K562 (cell line): ENCODE measurements at regions not wholly inside any gene's neighbourhood (a gene's known extent, or its start where the extent isn't known, plus 50 kb on each side); places are given as distances from the start of the nearest gene placed in this dataset.

Experiments used
- ATAC-seq: fragments of 200-7000 bp; cut with Tn5 transposase; 3 replicates; pipeline ENCODE4 v1.9.1; 2020; ENCODE audit warnings: moderate library complexity
- BruUV-seq: library from RNA; stranded (reverse); fragments of 400-500 nt; replicated peaks from 2 replicates; lab custom pipeline; 2021; lab: Mats Ljungman, UMichigan
- CTCF ChIA-PET: fragments of 300-600 bp; formaldehyde crosslinking; extraction: SDS; loops from one replicate; lab custom pipeline; 2021; ENCODE audit warnings: low intra/inter-chr PET ratio; lab: Yijun Ruan, JAX
- POLR2A ChIA-PET: fragments of 300-600, 350-650 bp; sonication (Branson Sonifier 250); formaldehyde crosslinking; extraction: SDS; loops from one replicate; lab custom pipeline; 2021; ENCODE audit warnings: antibody characterized with exemption, inconsistent platforms; lab: Yijun Ruan, JAX
- DNase-seq, 4 experiments: peaks; one replicate each; pipeline versions ENCODE4 v3.0.0 to v3.0.0-alpha.2; 2011 to 2018; ENCODE audit warnings: low spot score in 3 of 4, mixed read lengths in 3 of 4; ENCODE audit errors: extremely low read depth in 1 of 4
- FAIRE-seq: peaks from 2 replicates; lab custom pipeline; 2011; peaks lifted over from hg19 to GRCh38; lab: Jason Lieb, UNC
- H2AFZ ChIP-seq: 2 replicates; pipeline ENCODE4 v1.6.0; 2011; ENCODE audit warnings: low read depth, low read length, control low read depth, inconsistent platforms
- H3K27ac ChIP-seq: fragments of 200-600 bp; 3 replicates; pipeline ENCODE4 v1.8.0; 2011; ENCODE audit warnings: low read depth, mild to moderate bottlenecking, control low read depth, inconsistent platforms, low read length, moderate library complexity, mixed read lengths; ENCODE audit errors: extremely low read depth
- H3K27me3 ChIP-seq, 2 experiments: fragments of 300-600 bp in 1 of 2; 2 replicates in 1 of 2; 3 replicates in 1 of 2; pipeline versions ENCODE4 v1.6.0 to v1.8.0; 2011; ENCODE audit warnings: inconsistent platforms in 2 of 2, low read length in 2 of 2, mild to moderate bottlenecking in 1 of 2, mixed read lengths in 1 of 2, moderate library complexity in 1 of 2; ENCODE audit not compliant: control insufficient read depth in 2 of 2, insufficient read depth in 2 of 2
- H3K36me3 ChIP-seq: fragments of 300-600 bp; 3 replicates; pipeline ENCODE4 v1.8.0; 2011; ENCODE audit warnings: mild to moderate bottlenecking, low read length, inconsistent platforms; ENCODE audit not compliant: control insufficient read depth, insufficient read depth
- H3K4me1 ChIP-seq, 2 experiments: fragments of 200-600 bp in 1 of 2; replicated peaks in 1 of 2; 2 replicates in 1 of 2; 3 replicates in 1 of 2; pipeline versions ENCODE4 v1.5.1 to v1.8.0; 2011; ENCODE audit warnings: inconsistent platforms in 2 of 2, low read length in 2 of 2, mild to moderate bottlenecking in 1 of 2, mixed read lengths in 1 of 2, moderate library complexity in 1 of 2; ENCODE audit not compliant: control insufficient read depth in 2 of 2, insufficient read depth in 2 of 2
- H3K4me2 ChIP-seq: 2 replicates; pipeline ENCODE4 v1.6.1; 2011; ENCODE audit warnings: low read length, control low read depth, inconsistent platforms, mixed read lengths; ENCODE audit not compliant: insufficient read depth
- H3K4me3 ChIP-seq: fragments of 200-600 bp; sonication (generic), shearing (Covaris generic); 2 replicates; pipeline ENCODE4 v1.5.1; 2016; ENCODE audit warnings: control low read depth, inconsistent platforms
- H3K79me2 ChIP-seq: fragments of 200-600 bp; 3 replicates; pipeline ENCODE4 v1.8.0; 2011; ENCODE audit warnings: low read length, inconsistent platforms; ENCODE audit not compliant: control insufficient read depth, insufficient read depth
- H3K9ac ChIP-seq, 2 experiments: 2 replicates each; pipeline versions ENCODE4 v1.6.0 to v1.6.1; 2011; ENCODE audit warnings: low read depth in 2 of 2, low read length in 2 of 2, control low read depth in 1 of 2, inconsistent platforms in 1 of 2, mild to moderate bottlenecking in 1 of 2, mixed read lengths in 1 of 2; ENCODE audit not compliant: insufficient read depth in 1 of 2
- H3K9me1 ChIP-seq: one replicate; pipeline ENCODE4 v1.6.0; 2011; ENCODE audit warnings: inconsistent platforms, mild to moderate bottlenecking, low read length, moderate library complexity; ENCODE audit not compliant: control insufficient read depth, insufficient read depth
- H3K9me3 ChIP-seq: replicated peaks from 2 replicates; pipeline ENCODE4 v1.5.1; 2011; ENCODE audit warnings: low read depth, low read length, inconsistent platforms; ENCODE audit not compliant: control insufficient read depth, insufficient read depth
- H4K20me1 ChIP-seq: replicated peaks from 2 replicates; pipeline ENCODE4 v1.6.1; 2011; ENCODE audit warnings: low read length, inconsistent platforms, mixed read lengths; ENCODE audit not compliant: control insufficient read depth, insufficient read depth
- PHB2 ChIP-seq: fragments of 450-650 bp; IDR thresholded peaks from 2 replicates; pipeline ENCODE4 v1.6.1; 2017; ENCODE audit warnings: low read depth
- SIRT6 ChIP-seq: IDR thresholded peaks from one replicate; pipeline ENCODE4 v1.6.1; 2012; ENCODE audit warnings: low read depth, mild to moderate bottlenecking, control low read depth, inconsistent platforms, low read length, moderate library complexity
- ZNF197 ChIP-seq: fragments of 200-800 bp; sonication (Bioruptor generic); IDR thresholded peaks from 2 replicates; pipeline ENCODE4 v1.6.1; 2016; ENCODE audit warnings: low read depth, missing genetic modification characterization, missing compliant biosample characterization
- ZNF224 ChIP-seq: sonication (generic); formaldehyde crosslinking; IDR thresholded peaks from 2 replicates; pipeline ENCODE4 v1.8.0; 2022; ENCODE audit warnings: mild to moderate bottlenecking, missing genetic modification reagents
- ZNF3 ChIP-seq: fragments of 250-450 bp; sonication (Bioruptor Pico); IDR thresholded peaks from 2 replicates; pipeline ENCODE4 v1.5.0; 2021; ENCODE audit warnings: mild to moderate bottlenecking, moderate library complexity
- WGBS: fragments of 100-300 bp; shearing (Covaris generic); methylation state at CpG from one replicate; pipeline ENCODE4 v1.1.6; 2016; ENCODE audit warnings: low coverage, mixed read lengths; ENCODE audit not compliant: insufficient coverage; ENCODE audit errors: missing lambda C conversion rate; 5-methylcytosine and 5-hydroxymethylcytosine counted together
- in situ Hi-C: fragments of 300-500 bp; cut with MboI; formaldehyde crosslinking; loops from 4 replicates; pipeline ENCODE4 v1.15.0; 2018; ENCODE audit warnings: inconsistent platforms, mixed read lengths
- intact Hi-C: fragments of 100-400 bp; cut with micrococcal nuclease; formaldehyde crosslinking; loops from 2 replicates; pipeline ENCODE4 v1.14.2; 2022
- TF ChIP-seq, protein P1 (sequence below): fragments of 250-450 bp; sonication (Bioruptor Pico); IDR thresholded peaks from 2 replicates; pipeline ENCODE4 v1.9.0; 2021; ENCODE audit warnings: mild to moderate bottlenecking
- TF ChIP-seq, protein P2 (sequence below): IDR thresholded peaks from 3 replicates; pipeline ENCODE4 v1.6.1; 2011; ENCODE audit warnings: borderline replicate concordance, mild to moderate bottlenecking, moderate library complexity; ENCODE audit not compliant: insufficient read length; ENCODE audit errors: extremely low read depth
- TF ChIP-seq, protein P3 (sequence below): fragments of 450-650 bp; formaldehyde crosslinking; IDR thresholded peaks from 2 replicates; pipeline ENCODE4 v1.4.0; 2020; ENCODE audit warnings: mild to moderate bottlenecking
- TF ChIP-seq, protein P4 (sequence below), 2 experiments: fragments of 450-650 bp; IDR thresholded peaks; 2 replicates each; pipeline ENCODE4 v1.6.1; 2016; ENCODE audit warnings: mild to moderate bottlenecking in 2 of 2, borderline replicate concordance in 1 of 2, low read depth in 1 of 2, moderate library complexity in 1 of 2

DNA sequence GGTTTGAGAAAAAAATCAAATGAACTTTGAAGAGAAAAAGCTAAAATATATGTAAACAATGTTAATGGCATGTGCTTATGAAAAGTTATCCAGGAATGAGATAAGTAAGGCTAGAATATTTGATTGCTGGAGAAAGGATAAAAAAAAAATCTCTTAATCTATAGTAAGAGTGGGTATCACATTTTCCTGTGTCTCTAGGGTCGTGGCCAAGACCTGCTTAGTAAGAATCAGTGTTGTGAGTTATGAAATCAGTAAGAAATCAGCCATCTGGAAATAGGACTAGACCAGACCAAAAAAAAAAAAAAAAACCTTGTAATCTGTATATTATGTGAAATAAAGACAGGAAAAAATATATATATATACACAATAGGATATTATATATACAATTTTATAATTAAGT is 1153.9 kb downstream of the CDH11 start:
- no peak overlapping the region for H3K4me2 ChIP-seq
- H3K4me1 ChIP-seq = no peaks in the 10 kb centered on the region
- ATAC-seq (no peak), FAIRE-seq (no peak), DNase-seq (no peak)
- in situ Hi-C loops = no loop called here
- no peaks in the 10 kb centered on the region for H3K9me3 ChIP-seq
- intact Hi-C loops = no loop called here
- H3K79me2 ChIP-seq = no peaks in the 10 kb centered on the region
- no peak overlapping the region for H2AFZ ChIP-seq
- no peaks in the 10 kb centered on the region for H3K27me3 ChIP-seq
- H4K20me1 ChIP-seq = no peaks in the 10 kb centered on the region
- ChIA-PET CTCF (no interaction called here), POLR2A (no interaction called here)
- no peaks in the 10 kb centered on the region for H3K9me1 ChIP-seq
- H3K27ac ChIP-seq = no peak overlapping the region
- 0% methylated on average over 1 of the region's 1 CpG for WGBS
- H3K4me3 ChIP-seq = no peak overlapping the region
- H3K9ac ChIP-seq = no peak overlapping the region
- no peaks in the 10 kb centered on the region for H3K36me3 ChIP-seq
- no TSS peak for BruUV-seq
- TF ChIP-seq, protein P1, sequence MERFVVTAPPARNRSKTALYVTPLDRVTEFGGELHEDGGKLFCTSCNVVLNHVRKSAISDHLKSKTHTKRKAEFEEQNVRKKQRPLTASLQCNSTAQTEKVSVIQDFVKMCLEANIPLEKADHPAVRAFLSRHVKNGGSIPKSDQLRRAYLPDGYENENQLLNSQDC = no peak
- no peak for TF ChIP-seq ZNF197 (CRISPR knock-in tag)
- TF ChIP-seq, protein P2, sequence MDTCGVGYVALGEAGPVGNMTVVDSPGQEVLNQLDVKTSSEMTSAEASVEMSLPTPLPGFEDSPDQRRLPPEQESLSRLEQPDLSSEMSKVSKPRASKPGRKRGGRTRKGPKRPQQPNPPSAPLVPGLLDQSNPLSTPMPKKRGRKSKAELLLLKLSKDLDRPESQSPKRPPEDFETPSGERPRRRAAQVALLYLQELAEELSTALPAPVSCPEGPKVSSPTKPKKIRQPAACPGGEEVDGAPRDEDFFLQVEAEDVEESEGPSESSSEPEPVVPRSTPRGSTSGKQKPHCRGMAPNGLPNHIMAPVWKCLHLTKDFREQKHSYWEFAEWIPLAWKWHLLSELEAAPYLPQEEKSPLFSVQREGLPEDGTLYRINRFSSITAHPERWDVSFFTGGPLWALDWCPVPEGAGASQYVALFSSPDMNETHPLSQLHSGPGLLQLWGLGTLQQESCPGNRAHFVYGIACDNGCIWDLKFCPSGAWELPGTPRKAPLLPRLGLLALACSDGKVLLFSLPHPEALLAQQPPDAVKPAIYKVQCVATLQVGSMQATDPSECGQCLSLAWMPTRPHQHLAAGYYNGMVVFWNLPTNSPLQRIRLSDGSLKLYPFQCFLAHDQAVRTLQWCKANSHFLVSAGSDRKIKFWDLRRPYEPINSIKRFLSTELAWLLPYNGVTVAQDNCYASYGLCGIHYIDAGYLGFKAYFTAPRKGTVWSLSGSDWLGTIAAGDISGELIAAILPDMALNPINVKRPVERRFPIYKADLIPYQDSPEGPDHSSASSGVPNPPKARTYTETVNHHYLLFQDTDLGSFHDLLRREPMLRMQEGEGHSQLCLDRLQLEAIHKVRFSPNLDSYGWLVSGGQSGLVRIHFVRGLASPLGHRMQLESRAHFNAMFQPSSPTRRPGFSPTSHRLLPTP = no peak
- no peak for TF ChIP-seq ZNF224 (CRISPR knock-in tag)
- no peak for TF ChIP-seq SIRT6
- TF ChIP-seq, protein P3, sequence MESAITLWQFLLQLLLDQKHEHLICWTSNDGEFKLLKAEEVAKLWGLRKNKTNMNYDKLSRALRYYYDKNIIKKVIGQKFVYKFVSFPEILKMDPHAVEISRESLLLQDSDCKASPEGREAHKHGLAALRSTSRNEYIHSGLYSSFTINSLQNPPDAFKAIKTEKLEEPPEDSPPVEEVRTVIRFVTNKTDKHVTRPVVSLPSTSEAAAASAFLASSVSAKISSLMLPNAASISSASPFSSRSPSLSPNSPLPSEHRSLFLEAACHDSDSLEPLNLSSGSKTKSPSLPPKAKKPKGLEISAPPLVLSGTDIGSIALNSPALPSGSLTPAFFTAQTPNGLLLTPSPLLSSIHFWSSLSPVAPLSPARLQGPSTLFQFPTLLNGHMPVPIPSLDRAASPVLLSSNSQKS = no peak
- no peak for TF ChIP-seq PHB2
- TF ChIP-seq ZNF3 (CRISPR knock-in tag) = no peak
- TF ChIP-seq, protein P4, sequence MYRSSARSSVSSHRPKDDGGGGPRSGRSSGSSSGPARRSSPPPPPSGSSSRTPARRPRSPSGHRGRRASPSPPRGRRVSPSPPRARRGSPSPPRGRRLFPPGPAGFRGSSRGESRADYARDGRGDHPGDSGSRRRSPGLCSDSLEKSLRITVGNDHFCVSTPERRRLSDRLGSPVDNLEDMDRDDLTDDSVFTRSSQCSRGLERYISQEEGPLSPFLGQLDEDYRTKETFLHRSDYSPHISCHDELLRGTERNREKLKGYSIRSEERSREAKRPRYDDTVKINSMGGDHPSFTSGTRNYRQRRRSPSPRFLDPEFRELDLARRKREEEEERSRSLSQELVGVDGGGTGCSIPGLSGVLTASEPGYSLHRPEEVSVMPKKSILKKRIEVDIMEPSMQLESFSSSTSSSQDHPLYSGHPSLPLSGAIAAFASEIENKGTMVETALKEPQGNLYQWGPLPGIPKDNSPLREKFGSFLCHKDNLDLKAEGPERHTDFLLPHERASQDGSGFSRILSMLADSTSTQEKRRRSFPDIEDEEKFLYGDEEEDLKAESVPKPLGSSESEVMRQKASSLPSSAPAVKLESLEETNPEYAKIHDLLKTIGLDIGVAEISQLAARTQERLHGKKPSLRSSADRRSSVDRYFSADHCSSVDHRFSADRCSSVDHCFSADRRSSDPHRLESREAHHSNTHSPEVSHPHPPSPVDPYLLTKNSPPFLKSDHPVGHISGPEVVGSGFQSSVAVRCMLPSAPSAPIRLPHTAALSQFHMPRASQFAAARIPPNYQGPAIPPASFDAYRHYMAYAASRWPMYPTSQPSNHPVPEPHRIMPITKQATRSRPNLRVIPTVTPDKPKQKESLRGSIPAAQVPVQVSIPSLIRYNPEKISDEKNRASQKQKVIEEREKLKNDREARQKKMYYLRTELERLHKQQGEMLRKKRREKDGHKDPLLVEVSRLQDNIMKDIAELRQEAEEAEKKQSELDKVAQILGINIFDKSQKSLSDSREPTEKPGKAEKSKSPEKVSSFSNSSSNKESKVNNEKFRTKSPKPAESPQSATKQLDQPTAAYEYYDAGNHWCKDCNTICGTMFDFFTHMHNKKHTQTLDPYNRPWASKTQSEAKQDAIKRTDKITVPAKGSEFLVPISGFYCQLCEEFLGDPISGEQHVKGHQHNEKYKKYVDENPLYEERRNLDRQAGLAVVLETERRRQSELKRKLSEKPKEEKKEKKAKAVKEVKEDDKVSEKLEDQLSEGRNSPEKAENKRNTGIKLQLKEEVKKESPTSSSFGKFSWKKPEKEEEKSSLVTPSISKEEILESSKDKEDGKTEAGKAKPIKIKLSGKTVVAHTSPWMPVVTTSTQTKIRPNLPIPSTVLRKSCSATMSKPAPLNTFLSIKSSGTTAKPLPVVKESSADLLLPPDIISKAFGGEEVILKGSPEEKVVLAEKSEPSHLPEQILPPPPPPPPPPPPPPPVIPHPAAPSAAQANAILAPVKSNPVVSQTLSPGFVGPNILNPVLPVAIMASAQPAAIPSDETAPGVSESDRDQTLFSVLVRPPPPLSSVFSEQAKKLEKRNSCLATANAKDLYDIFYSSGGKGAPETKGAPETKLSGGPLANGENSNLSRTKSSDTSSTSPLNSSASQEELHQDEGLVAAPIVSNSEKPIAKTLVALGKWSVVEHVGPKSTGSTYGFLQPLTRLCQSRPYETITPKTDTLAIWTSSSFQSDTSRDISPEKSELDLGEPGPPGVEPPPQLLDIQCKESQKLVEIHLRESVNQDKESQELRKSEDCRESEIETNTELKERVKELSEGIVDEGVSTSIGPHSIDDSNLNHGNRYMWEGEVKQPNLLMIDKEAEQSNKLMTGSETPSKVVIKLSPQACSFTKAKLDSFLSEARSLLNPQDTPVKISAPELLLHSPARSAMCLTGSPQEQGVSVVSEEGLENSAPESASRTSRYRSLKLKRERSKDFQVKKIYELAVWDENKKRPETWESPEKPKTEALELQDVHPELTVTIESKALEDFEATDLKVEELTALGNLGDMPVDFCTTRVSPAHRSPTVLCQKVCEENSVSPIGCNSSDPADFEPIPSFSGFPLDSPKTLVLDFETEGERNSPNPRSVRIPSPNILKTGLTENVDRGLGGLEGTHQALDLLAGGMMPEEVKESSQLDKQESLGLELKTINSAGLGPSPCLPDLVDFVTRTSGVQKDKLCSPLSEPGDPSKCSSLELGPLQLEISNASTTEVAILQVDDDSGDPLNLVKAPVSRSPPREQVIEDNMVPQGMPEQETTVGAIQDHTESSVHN (IDR thresholded peaks at IDR 0.05; ENCODE audit: borderline replicate concordance in 1 of 2, low read depth in 1 of 2) = no peak
